Hindlimb muscle (tissue), 1 donor: ENCODE measurements at regions not wholly inside any gene's neighbourhood (a gene's known extent, or its start where the extent isn't known, plus 50 kb on each side); places are given as distances from the start of the nearest gene placed in this dataset.
"Not testable (repeated sequence)": the region's sequence is repeated elsewhere in the genome, so short reads cannot be mapped to it uniquely, and the experiment has no call there.

Source experiments
- DNase-seq: peaks from one replicate; pipeline ENCODE4 v3.0.0-alpha.2; 2013

- DNase-seq: no peak
Measured at GRCh38 chr10:65565246-65565645, 1360.6 kb upstream of the LRRTM3 start.

- DNase-seq: no peak
Measured at GRCh38 chr10:65566906-65567305, 1358.9 kb upstream of the LRRTM3 start.

- DNase-seq: peak; percentile 49
Measured at GRCh38 chr10:65570143-65571010, 1355.5 kb upstream of the LRRTM3 start.

GRCh38 chr10:65571011-65571570 is 1354.7 kb upstream of the LRRTM3 start:
- DNase-seq: no peak

GRCh38 chr10:65581426-65582026 is 1344.3 kb upstream of the LRRTM3 start:
- no peak for DNase-seq

GRCh38 chr10:65602182-65602865 is 1323.5 kb upstream of the LRRTM3 start:
- DNase-seq: no peak

GRCh38 chr10:65611592-65611991 is 1314.2 kb upstream of the LRRTM3 start:
- peak; percentile 53 for DNase-seq

- DNase-seq: no peak
Measured at GRCh38 chr10:65614956-65615565, 1310.8 kb upstream of the LRRTM3 start.

GRCh38 chr10:65618126-65618525 is 1307.7 kb upstream of the LRRTM3 start:
- DNase-seq: peak; percentile 7

GRCh38 chr10:65620404-65621048 is 1305.3 kb upstream of the LRRTM3 start:
- no peak for DNase-seq

GRCh38 chr10:65622608-65623007 is 1303.2 kb upstream of the LRRTM3 start:
- no peak for DNase-seq

GRCh38 chr10:65628493-65629139 is 1297.2 kb upstream of the LRRTM3 start:
- DNase-seq: no peak

- DNase-seq: no peak
Measured at GRCh38 chr10:65660006-65660405, 1265.8 kb upstream of the LRRTM3 start.

GRCh38 chr10:65670087-65670486 is 1255.7 kb upstream of the LRRTM3 start:
- no peak for DNase-seq

- not testable (repeated sequence) for DNase-seq
Measured at GRCh38 chr10:65670596-65670995, 1255.2 kb upstream of the LRRTM3 start.

- DNase-seq: no peak
Measured at GRCh38 chr10:65675236-65675635, 1250.6 kb upstream of the LRRTM3 start.

GRCh38 chr10:65684896-65685295 is 1240.9 kb upstream of the LRRTM3 start:
- DNase-seq: no peak

- DNase-seq: no peak
Measured at GRCh38 chr10:65701168-65701776, 1224.6 kb upstream of the LRRTM3 start.

- DNase-seq: no peak
Measured at GRCh38 chr10:65708057-65708456, 1217.8 kb upstream of the LRRTM3 start.

- DNase-seq: no peak
Measured at GRCh38 chr10:65710306-65710705, 1215.5 kb upstream of the LRRTM3 start.

GRCh38 chr10:65719790-65720189 is 1206.0 kb upstream of the LRRTM3 start:
- DNase-seq: peak; percentile 72
